HG02981 (cell line): ENCODE measurements at regions not wholly inside any gene's neighbourhood (a gene's known extent, or its start where the extent isn't known, plus 50 kb on each side); places are given as distances from the start of the nearest gene placed in this dataset.

Experiments
- ATAC-seq: cut with Tn5 transposase; IDR thresholded peaks from one replicate; pipeline ENCODE4 v1.9.1; 2021; ENCODE audit warnings: mild to moderate bottlenecking, moderate library complexity; ENCODE audit not compliant: unreplicated experiment

DNA sequence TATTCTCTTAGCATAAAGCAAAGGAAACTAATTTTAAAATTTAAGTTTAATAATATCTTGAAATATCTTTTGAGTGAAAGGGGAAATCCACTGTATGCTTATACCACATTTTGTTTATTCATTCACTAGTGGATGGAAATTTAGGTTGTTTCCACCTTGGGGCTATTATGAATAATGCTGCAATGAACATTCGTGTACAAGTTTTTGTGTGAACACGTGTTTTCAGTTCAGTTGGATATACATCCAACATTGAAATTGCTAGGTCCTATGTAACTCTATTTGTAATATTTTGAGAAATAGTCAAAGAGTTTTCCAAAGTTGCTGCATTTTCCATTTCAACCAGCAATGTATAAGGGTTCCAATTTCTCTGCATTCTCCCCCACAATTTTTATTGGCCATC is 83.7 kb upstream of the ETV6 start:
- no peak for ATAC-seq

DNA sequence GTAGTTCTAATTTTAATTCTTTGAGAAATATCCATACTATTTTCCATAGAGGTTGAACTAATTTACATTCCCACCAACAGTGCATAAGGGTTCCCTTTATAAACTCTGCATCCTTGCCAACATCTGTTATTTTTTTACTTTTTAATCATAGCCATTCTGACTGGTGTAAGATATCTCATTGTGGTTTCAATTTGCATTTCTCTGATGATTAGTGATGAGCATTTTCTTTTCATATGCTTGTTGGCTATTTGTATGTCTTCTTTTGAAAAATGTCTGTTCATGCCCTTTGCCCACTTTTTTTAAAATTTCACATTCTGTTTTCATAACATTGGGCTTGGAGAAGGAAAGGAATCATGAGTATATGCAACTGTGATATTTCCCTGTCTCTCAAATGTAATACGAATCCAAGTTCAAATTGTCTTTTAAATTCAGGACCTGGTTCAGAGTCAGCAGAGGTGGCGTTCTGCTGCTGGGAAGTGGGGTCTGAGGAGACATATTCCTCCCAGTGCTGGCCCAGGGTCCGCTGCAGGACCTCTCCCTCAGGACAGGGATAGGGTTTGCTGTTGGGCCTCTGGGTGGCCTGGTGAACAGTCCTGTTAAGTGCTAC is 81.2 kb upstream of the ETV6 start:
- no peak for ATAC-seq

DNA sequence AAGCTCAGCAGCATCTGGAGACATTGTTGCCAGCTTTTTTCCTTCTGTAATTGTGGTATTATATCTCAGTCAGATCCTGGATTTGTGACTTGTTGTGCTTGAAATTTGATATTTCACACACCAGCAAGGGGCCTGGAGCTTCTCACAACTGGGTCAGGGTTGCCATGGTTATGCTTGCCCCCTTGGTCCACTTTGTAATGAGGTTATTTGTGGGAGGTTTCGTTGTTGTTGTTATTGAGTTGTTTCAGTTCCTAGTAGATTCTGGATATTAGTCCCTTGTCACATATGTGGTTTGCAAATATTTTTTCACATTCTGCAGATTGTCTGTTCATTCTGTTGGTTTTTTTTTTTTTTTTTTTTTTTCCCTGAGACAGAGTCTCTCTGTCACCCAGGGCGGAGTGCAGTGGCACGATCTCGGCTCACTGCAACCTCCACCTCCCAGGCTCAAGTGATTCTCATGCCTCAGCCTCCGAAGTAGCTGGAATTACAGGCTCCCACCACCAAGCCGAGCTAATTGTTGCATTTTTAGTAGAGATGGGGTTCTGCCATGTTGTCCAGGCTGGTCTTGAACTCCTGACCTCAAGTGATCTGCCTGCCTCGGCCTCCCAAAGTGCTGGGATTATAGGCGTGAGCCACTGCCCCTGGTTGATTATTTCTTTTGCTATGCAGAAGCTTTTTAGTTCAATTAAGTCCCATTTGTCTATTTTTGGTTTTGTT is 80.6 kb upstream of the ETV6 start:
- peak; percentile 83 for ATAC-seq

DNA sequence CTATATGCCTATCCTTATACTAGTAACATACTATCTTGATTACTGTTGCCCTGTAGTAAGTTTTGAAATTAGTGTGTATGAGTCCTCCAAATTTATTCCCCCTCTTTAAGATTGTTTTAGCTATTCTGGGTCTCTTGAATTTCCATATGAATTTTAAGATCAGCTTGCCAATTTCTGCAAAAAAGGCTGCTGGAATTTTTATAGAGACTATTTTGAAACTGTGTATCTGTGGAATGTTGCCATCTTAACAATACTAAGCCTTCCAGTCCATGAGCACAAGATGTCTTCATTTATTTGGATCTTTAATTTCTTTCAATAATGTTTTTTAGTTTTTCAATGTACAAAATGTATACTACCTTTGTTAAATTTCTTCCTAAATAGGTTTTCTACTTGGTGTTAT is 79.8 kb upstream of the ETV6 start:
- ATAC-seq, result no peak

DNA sequence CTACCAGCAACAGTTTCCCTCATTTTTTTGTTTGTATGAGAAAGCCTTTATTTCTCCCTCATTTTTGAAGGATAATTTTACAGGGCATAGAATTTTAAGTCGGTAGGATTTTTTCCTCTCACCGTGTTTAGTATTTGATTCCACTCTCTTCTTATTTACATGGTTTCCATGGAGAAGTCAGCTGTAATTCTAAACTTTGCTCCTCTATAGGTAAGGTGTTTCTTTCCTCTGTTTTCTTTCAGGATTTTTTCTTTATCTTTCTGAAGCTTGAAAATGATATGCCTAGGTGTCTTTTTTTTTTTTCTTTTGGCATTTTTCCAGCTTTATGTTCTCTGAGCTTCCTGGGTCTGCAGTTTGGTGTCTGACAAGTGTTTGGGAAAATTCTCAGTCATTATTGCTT is 75.6 kb upstream of the ETV6 start:
- ATAC-seq, result no peak

DNA sequence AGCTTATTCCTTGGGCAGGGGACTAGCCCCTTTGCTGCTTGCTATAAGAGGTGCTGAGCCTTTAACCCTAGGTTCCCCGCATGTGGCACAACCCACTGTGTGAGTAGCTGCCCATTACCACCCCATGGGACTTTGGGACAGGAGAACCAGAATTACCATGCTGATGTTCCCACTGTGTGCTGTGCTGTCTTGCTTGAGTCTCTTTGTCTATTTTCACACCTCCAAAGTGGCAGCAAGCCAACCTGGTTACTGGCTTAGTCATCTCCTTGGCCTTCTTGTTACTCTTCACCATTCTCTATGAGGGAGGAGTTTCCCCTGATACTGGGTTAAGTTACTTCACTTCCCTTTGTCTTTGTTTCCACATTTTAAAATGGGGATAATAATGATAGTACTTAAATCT is 73.4 kb upstream of the ETV6 start:
- ATAC-seq, result no peak

DNA sequence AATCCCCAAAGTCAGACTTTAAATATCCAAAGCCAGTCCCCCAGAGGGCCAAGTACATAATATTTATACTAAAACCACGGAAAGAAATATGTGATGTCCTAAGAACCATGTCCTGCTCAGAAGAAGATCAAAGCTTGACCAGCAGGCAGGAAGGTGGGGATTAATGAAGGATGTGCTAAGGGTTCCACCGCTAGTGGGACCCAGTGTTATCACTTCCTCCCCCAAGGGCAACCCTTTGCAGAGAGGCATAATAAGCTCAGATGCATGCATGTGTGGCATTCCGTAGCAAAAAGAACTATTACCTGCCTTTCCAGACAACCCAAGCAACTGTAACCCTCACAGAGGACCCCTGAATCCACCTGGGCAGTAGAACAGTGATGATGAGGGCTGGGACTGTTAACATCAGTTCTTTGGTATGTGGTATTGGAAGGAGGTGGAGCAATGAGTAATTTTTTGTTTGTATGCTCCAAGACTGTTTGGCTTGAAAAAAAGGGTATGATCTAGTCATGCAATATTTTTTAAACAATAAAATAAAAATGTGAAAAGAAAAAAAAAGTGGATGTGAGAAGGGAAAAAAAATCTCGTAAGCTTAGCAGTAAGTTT is 71.7 kb upstream of the ETV6 start:
- no peak for ATAC-seq

DNA sequence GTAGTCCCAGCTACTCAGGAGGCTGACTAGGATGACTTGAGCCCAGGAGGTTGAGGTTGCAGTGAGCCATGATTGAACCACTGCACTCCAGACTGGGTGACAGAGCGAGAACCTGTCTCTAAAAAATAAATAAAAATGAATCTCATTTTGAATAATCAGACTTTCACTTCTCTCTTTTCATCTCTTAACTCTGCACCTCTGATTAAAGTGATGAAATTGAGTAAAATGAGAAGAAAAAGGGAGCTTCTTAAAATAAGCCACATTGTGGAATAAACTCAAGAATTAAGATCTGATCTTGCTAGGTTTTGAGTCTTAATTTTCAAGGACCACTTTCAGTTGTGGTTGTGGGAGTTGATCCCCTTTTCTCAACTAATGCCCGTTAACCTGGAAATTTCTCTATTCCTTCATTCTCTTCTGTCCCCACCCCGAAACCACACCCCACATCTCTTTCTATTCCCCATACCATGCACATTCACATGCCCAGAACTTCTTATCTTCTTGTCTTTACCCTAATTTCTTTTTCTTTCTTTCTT is 70.9 kb upstream of the ETV6 start:
- ATAC-seq, result peak; percentile 70

DNA sequence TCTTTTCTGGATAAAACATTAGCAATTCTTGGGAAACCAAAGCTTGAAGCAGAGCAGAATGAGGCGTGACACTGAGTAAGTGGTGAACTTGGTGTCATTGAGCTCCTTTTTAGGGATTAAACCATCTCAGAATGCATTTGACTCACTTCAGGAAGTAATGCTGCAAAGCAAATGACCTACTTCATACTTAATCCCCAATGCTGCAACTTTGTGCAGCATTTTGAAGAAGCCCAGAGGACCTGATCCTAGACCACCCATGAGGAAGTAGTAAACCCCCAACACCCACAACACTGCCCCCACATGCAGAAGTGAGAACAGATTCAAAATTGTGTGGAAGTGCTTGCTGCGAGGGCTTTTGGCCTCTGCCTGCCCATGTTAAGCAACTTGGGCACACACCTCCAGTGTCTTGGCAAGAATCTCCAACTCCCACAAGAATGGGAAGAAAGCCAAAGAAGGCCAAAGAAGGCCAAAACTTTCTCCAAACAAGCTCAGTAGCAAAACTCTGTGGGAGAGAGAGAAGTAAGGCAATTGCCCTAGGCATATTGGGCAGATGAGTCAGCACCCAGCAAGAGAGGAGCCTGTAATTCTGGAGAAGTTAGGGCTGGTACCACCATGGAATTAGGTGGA is 69.2 kb upstream of the ETV6 start:
- ATAC-seq, result no peak

DNA sequence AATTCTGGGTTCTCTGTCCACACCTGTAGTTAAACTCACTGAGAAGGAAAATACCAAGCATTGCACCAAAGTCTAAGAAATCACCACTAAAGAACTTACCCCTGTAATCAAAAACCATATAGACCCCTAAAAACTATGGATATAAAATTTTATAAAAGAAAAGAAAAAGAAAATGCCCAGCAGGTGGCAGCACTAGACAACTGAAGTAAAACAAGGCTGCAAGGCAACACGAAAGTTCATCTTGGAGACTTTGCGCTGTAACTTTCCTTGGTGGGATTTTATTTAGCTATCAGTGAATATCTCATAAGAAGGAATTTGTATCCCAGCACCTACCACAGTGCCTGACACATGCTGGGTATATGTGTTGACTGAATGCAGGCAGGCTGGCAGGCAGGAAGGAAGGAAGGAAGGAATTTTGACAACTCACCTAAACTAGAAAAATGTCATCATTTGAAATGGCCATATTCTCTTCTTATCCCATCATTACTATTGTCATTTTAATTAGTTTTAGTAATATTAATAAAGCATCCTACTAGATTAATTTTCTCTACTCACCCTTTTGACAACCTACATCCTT is 68.2 kb upstream of the ETV6 start:
- ATAC-seq, result no peak

DNA sequence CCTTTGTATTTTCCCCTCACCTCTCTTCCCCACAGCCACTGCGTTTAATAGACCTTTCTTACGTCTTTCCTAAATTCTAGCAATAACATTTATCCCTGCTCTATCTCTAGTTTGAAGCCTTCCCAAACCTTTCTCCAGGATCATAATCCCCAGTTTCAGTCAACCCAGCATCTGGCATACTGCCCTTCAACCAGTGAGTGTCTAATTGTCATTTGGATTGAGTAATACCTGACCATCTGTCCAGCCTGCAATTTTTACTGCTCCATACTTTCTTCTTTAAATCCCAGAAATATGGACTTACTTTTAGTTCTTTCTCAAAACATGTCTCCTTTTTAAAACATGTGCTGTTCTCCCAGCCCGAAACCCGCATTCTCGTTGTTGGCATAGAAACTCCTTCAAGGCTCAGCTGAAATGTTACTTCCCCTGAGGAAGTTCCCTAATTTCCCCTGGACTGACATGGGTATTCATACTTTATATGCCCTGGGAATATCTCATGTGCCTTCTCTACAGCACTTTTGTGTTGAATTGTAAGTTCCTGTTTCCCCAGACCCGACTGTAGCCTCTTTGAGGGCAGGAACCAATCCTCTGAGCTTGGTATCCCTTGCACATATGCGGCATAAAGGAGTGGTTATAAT is 65.1 kb upstream of the ETV6 start:
- no peak for ATAC-seq

DNA sequence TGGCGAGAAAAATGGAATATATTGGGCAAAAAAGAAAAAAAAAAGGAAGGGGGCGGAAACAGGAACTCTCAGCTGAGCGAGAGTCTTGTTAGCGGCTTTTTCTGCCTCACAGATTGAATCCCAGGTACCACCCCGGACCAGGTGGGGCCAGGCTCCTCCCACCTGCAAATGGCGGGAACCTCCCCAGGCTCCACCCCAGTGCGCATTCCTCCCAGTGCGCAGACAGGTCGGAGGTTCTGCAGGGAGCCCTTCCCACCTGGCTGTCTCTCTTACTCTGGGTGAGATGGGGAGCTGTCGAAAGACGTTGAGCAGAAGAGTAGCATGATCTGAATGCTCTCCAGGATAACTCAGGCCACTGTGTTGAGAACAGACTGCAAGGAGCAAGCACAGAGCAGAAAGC is 57.0 kb upstream of the ETV6 start:
- ATAC-seq, result no peak

DNA sequence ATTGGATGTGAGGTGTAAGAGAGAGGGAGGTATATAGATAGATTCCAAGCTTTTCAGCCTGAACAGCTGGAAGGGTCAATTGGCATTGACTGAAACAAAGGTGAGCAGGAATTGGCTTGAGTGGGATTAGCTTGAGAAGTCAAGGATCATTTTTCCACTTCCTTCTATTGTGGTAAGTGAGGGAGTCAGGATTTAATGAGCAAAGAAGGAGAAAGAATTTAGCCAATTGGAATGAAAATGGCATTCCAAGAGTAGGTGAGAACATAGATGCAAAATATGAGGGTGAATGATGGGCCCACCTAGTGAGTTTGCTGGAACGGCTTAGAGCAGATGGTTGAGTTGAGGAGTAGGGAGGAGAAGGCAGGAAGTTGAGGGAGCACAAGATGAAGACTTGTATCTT is 56.5 kb upstream of the ETV6 start:
- no peak for ATAC-seq

DNA sequence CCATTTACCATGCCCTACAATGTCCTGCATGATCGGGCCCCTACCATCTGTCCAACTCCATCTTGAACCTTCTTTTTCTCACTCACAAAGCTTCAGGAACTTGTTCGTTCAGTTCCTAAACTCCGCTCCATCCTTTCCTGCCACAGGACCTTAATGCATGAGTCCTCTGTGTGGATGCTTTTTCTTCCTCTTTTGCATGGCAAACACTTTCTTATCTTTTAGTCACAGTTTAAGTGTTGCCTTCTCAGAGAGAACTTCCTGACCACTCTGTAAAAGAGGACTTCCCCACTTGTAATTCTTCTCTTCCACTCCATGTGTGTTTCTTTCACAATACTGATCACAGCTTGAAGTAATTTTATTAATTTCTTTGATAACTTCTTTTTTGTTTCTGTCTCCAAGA is 54.4 kb upstream of the ETV6 start:
- no peak for ATAC-seq

DNA sequence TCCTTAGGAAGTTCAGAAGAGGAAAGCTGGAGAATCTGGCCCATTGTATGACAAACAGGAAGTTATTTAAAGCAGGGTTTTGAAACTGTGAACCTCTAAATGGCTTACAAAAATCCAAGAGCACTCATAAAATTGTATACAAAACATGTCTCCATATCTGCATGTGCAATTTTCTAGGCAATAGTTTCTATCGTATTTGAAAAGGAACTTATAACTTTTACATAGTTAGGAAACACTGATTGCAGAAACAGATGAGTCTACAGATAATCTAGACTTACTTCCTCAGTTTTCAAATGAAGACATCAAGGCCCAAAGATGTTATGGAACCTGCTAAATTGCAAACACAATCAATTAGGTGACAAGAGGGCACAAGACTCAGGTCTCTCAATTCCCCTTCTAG is 53.3 kb upstream of the ETV6 start:
- no peak for ATAC-seq

DNA sequence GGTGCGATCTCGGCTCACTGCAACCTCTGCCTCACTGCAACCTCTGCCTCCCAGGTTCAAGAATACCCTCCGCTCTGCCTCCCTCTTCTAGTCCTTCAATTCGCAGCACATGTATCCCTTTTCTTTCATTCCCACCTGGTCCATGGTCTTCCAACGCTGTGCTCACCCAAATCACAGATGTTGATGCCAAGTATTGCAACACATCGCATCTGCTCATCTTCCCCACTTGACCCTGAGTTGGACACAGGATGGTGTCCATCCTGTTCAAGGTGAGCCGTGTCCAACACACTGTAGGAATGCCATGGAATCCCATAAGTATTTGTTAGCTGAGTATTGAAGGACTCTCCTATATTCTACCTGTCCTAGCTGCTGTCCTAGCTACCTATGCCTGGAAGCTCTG is 50.6 kb upstream of the ETV6 start:
- no peak for ATAC-seq
